HG02623 (cell line): ENCODE measurements at regions not wholly inside any gene's neighbourhood (a gene's known extent, or its start where the extent isn't known, plus 50 kb on each side); places are given as distances from the start of the nearest gene placed in this dataset.
A peak's percentile ranks its signal among the peaks of the same experiment; 100 is the strongest.
"Not testable (repeated sequence)": the region's sequence is repeated elsewhere in the genome, so short reads cannot be mapped to it uniquely, and the experiment has no call there.

ENCODE experiments used
- ATAC-seq: cut with Tn5 transposase; IDR thresholded peaks from one replicate; pipeline ENCODE4 v1.9.1; 2021; ENCODE audit warnings: moderate library complexity; ENCODE audit not compliant: unreplicated experiment

DNA sequence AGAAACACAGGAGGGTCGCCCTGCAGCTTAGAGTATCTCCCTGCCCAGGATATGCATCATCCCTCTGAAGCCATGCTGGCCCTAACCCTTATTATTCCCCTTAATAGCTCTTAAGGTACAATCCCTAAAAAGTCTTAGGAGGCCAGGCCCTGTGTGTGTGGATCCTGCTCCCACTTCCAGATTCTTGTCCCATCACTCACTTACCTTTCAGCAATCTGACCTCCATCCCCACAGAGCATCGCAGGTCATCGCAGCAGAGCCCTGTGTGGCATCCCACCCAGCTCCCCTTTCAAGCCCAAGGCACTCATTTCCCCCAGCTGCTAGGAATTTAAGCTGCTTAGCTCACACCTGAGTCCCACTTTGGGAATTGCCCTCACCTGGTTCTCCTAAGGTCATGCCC, 223.8 kb upstream of the SMLR1 start:
- no peak for ATAC-seq

- no peak for ATAC-seq
Observed at GRCh38 chr6:130604841-130605399, 222.3 kb upstream of the SMLR1 start.

DNA sequence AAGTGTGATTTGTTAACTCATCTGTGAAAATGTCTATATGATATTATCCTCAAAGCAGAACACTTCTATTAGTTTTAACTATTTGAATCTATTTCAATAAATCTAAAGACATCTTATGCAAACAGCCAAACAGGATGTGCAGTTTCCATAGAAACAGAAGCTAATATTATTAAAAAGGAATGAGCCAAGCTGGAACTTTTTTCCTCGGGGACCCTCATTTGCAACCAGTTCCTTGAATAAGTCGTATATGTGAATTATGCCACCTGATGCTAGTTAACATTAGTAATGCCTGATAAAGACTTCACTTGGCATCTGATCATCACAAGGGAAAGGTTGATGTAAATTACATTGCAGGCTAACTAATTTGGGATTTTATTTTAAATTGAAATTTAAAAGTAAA, 216.9 kb upstream of the SMLR1 start:
- no peak for ATAC-seq

DNA sequence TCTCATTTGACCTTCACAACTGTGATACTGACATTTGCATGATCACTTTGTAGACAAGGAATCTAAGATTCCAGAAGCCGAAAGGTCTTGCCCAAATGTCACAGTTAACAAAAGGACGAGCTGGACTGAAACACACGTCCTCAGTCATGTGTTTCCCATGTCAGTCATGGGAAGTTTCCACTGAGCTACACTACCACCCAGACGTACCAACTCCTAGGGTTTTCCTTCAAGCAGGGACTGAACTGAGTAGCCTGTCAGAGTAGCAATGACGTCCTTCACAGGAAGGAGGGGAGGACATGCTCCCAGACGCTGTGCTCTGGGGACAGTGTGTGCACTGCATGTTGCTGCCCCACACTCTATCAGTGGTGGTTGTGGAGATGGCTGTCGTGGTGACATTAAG, 215.8 kb upstream of the SMLR1 start:
- ATAC-seq: no peak

- ATAC-seq: no peak
Observed at GRCh38 chr6:130613176-130613575, 214.0 kb upstream of the SMLR1 start.

DNA sequence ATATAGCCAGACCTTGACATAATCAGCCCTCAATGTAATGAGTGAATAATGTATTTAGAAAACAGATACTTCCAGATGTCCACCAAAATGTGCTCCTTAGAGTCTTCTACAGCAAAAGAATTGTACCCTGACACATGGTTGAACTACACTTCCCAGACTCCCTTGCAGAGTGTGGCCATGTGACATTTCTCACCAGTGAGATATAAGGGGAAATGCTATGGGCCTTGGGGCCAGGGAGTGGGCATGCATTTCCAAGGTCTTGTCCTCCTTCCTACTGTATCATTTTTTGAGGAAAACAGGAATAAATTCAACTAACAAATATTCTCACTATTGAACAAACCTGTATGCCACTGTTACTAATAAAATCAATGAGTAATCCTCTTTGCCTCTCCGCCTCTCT, 211.4 kb upstream of the SMLR1 start:
- ATAC-seq: no peak

GRCh38 chr6:130617658-130618057, 209.5 kb upstream of the SMLR1 start:
- ATAC-seq: no peak

- not testable (repeated sequence) for ATAC-seq
Observed at GRCh38 chr6:130618806-130619205, 208.4 kb upstream of the SMLR1 start.

GRCh38 chr6:130620338-130620781, 206.8 kb upstream of the SMLR1 start:
- ATAC-seq: no peak

DNA sequence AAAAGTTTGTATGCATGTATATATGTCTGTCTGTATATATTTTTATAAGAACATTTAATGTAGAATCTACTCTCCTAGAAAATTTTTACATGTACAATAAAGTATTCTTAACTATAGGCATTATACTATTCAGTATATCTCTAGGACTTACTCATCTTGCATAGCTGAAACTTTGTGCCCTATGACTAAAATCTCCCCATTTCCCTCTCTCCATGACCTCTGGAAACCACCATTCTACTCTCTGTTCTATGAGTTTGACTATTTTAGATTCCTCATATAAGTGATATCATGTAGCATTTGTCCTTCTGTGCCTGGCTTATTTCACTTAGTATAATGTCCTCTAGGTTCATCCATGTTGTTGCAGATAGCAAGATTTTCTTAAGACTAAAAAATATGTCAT, 205.1 kb upstream of the SMLR1 start:
- ATAC-seq: no peak

DNA sequence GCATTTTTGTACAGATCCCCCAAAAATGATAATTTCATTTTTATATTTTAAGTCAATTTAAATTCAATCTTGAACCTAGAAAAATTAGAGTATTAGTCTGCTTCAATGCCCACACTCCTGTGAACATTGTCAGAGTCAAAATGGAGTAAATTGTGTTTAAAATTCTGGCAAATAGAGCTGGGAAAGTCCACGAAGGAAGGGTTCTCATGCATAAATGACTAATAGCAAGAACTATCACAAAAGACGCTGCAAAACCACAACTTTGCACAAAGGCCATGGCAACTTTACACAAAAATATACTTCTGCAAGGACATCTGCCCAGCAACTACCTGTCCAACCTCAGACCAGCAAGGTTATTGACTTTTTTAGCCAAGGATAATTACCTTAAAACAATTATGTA, 203.2 kb upstream of the SMLR1 start:
- no peak for ATAC-seq

DNA sequence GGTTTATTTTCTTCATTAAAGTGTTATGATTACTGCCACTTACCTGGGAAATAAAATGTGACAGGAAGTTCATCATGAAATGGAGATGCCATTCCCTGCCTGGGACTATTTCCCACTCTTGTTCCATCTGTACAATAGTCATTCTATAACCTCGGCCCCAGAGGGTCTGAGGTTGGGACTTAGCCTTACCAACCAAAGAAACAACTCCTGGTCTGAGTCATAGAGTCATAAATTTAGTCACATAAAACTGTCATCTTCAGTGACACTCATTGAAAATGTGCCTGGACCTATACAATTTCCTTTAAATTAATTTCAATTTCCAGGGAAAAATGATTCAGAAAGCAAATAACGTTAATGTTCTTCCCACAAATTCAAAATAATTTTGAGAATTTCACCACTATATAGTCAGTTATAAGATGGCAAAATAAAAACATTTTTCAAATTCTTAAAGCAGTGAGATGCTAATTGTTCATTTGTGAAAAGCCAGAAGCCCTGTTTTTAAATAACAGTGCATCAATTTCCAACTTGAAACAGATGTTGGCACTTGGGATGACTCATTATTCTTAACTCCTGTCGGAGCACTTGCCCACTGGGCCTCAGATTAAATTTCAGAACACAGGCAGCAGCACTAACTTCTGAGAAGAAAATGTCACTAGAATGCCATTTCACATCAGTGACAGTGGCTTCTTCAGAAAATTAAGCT, 201.2 kb upstream of the SMLR1 start:
- ATAC-seq: peak; percentile 86

DNA sequence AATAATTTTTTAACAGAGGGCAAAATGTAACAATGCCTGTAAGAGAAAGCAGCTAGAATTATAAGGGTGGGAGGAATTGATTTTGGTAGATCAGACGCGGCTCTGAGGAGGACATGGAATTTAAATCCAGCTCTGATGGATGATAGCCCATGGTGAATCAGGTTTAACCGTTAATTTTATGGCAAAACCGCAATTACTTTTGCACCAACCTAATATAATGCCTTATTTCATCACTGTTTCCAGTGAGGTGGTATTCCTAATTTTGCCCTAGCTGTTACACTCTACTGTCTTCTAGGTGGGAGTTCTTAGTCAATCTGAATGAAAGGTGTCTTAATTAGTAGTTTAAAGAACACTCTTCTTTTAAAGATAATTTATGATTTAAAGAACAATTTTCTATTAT, 198.3 kb upstream of the SMLR1 start:
- no peak for ATAC-seq

GRCh38 chr6:130629640-130630039, 197.6 kb upstream of the SMLR1 start:
- no peak for ATAC-seq

DNA sequence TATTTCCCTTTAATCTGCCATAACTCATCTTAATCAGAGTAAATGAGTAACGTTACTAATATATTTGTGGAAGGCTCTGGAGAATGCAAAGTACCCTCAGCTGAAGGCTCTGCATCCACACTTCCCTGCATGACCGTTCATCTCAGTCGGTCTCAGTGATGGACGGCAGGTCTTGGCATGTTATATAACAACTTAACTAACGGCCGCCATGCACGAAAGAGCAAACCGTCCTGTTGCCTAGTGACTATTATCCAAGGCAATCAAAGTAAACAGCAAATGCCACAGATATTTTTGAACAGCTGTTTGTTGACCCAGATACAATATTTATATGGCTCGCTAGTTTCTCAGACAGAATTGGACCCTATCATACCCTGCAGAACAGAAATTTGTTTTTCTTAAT, 194.9 kb upstream of the SMLR1 start:
- ATAC-seq: no peak

DNA sequence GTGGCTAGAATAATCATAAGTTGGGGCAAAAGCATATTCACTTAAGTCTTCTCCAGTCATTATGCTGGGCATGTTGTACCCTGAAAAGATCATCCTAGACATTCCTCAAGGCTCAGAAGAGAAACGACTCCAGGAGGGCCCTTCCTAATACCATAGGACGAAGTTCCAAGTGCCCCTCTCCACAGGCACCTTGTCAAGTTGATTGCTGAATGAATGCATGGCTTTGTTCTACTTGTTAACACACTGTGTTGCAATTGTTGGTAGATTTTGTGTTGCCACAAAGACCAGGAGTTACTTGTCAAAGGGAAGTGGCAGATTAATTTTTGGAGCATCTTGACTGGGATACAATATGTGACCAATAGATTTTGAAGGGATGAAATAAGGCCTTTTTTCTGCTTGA, 194.3 kb upstream of the SMLR1 start:
- ATAC-seq: no peak

DNA sequence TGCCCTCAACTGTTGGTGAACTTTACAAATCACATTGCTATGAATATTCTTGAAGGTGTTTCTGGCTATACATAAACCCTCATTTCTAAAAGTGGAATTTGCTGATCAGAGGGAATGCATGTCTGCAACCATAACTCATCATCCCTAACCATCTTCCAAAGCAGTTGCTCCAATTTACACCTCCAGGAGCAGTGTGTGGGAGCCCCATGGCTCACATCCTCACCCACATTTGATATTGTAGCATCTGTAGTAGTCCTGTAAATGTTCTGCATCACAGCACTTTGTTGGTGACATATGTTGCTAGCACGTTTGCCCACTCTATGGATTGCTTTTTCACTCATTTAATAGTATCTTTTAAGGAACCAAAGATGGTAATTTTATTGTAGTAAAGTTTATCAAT, 183.8 kb upstream of the SMLR1 start:
- no peak for ATAC-seq

DNA sequence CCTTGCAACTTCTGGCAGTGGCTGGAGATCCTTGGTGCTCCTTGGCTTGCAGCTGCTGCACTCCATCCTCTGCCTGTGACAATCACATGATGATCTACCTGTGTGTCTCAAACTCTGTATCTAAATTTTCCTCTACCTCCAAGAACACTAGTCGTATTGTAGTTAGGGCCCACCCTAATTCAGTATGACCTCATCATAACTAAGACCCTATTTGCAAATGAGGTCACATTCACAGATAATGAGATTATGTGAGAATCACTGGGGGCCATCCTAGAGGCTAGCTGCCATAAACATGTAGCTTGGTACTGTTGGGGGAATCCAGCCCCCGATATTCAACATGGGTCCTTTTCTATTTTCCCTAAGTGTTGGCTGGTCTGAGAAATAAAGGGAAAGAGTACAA, 183.0 kb upstream of the SMLR1 start:
- ATAC-seq: no peak

- not testable (repeated sequence) for ATAC-seq
Observed at GRCh38 chr6:130644769-130645168, 182.4 kb upstream of the SMLR1 start.

DNA sequence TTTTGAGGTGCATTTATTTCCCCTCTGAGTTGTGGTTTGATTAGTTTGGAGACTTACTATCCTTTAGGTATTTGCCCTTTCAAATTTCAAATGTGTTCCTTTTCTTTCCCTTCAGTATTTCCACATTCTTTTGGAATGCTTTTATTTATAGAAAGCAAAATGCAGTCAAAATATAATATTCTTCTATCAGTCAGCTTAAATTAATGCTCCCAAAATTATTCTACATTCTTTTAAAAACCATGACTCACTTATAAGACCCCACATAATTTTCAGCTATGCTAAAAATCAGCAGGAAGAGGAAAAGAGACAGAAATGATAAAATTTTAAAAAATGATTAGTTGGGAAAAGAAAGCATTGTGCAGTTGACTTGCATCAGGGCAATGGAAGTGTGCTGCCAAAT, 180.0 kb upstream of the SMLR1 start:
- no peak for ATAC-seq

DNA sequence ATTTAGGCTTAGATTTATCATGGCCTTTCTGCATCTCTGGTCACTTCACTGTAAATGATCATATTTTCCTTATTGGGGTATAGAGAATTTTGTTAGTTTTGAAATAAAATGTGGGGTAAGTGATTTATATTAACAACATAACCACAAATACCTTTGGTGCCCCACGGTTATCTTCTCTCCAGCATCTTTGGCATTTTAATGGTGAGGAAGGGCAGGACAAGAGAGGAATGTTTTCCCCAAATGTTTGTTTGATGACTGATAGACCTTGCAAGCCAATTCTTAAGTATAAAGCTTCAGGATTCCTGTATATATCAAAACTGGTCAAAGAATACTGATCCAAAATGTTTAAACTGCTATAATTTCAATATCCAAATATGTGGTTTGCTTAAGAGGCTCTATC, 171.6 kb upstream of the SMLR1 start:
- ATAC-seq: no peak

DNA sequence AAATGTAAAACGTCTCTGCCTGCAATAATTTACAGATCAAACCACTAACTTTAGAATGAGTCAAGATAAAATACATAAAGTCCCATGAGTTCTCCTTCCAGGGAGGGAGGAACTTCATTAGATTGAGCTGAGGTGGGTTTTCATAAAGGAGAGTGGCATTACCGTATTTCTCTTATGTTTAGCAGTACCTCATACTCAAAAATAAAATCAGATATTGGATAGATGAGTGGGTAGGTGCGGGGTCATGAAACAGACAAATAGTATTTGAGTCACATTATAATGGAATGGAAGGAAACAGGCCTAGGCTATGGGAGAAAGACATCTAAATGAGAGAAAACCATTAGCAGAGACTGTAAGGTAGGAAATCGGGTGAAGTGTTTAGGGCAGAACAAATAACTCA, 166.1 kb upstream of the SMLR1 start:
- ATAC-seq: no peak

- no peak for ATAC-seq
Observed at GRCh38 chr6:130666786-130667185, 160.4 kb upstream of the SMLR1 start.
